ENCODE measurements at regions not wholly inside any gene's neighbourhood (a gene's known extent, or its start where the extent isn't known, plus 50 kb on each side); places are given as distances from the start of the nearest gene placed in this dataset.

DNA sequence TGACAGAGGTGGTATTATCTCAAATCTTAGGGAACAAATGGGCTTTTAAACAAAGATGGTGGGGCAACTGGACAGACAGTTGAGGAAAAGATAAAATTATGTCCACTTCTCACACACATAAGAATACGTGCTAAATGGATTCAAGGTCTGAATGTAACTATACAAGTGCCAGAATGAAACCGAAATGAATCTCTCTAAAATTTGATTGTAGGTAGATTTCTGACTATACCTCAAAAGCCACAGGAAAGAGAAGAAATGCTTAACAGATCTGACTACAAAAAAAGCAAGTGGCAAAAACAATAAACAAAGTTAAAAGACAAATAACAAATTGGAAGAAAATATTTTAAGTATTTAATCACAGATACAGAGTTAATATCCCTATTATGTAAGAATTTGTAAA, 182.7 kb upstream of the OLIG3 start:
- TF ChIP-seq, protein P1, sequence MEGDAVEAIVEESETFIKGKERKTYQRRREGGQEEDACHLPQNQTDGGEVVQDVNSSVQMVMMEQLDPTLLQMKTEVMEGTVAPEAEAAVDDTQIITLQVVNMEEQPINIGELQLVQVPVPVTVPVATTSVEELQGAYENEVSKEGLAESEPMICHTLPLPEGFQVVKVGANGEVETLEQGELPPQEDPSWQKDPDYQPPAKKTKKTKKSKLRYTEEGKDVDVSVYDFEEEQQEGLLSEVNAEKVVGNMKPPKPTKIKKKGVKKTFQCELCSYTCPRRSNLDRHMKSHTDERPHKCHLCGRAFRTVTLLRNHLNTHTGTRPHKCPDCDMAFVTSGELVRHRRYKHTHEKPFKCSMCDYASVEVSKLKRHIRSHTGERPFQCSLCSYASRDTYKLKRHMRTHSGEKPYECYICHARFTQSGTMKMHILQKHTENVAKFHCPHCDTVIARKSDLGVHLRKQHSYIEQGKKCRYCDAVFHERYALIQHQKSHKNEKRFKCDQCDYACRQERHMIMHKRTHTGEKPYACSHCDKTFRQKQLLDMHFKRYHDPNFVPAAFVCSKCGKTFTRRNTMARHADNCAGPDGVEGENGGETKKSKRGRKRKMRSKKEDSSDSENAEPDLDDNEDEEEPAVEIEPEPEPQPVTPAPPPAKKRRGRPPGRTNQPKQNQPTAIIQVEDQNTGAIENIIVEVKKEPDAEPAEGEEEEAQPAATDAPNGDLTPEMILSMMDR (IDR thresholded peaks at IDR 0.05), result no peak
- no peak for TF ChIP-seq POLR2A (IDR thresholded peaks at IDR 0.05)
